HUES64 (cell line): ENCODE measurements at regions not wholly inside any gene's neighbourhood (a gene's known extent, or its start where the extent isn't known, plus 50 kb on each side); places are given as distances from the start of the nearest gene placed in this dataset.
"Not testable (repeated sequence)": the region's sequence is repeated elsewhere in the genome, so short reads cannot be mapped to it uniquely, and the experiment has no call there.

Experiments
- H3K27ac ChIP-seq: 2 replicates; pipeline ENCODE4 v1.7.0; 2013; ENCODE audit warnings: low read depth, low read length, inconsistent platforms
- H3K27me3 ChIP-seq: 2 replicates; pipeline ENCODE4 v1.6.1; 2013; ENCODE audit warnings: mild to moderate bottlenecking, low read length; ENCODE audit not compliant: insufficient read depth
- H3K36me3 ChIP-seq: 2 replicates; pipeline ENCODE4 v1.6.1; 2013; ENCODE audit warnings: mild to moderate bottlenecking, low read length; ENCODE audit not compliant: insufficient read depth
- H3K4me1 ChIP-seq: 2 replicates; pipeline ENCODE4 v1.6.1; 2013; ENCODE audit warnings: mild to moderate bottlenecking, low read length, moderate library complexity; ENCODE audit not compliant: insufficient read depth
- H3K4me3 ChIP-seq: 2 replicates; pipeline ENCODE4 v1.5.1; 2013; ENCODE audit warnings: mild to moderate bottlenecking, low read length, moderate library complexity
- H3K9ac ChIP-seq: 2 replicates; pipeline ENCODE4 v1.6.1; 2013; ENCODE audit warnings: mild to moderate bottlenecking, low read depth, low read length
- H3K9me3 ChIP-seq: 2 replicates; pipeline ENCODE4 v1.6.1; 2013; ENCODE audit warnings: low read depth, low read length; ENCODE audit not compliant: insufficient read depth
- WGBS: fragments of 150-250, 120-280 bp; methylation state at CpG from one replicate; pipeline ENCODE4 v1.1.7; 2013; ENCODE audit warnings: missing lambda C conversion rate; 5-methylcytosine and 5-hydroxymethylcytosine counted together

DNA sequence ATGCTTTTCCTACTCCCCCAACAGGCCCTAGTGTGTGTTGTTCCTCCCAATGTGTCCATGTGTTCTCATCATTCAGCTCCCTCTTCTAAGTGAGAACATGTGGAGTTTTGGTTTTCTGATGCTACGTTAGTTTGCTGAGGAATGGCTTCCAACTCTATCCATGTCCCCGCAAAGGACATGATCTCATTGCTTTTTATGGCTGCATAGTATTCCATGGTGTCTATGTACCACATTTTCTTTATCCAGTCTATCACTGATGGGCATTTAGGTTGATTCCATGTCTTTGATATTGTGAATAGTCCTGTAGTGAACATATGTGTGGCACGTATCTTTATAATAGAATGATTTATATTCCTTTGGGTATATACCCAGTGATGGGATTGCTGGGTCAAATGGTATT is 72.5 kb upstream of the CCNY start:
- not testable (repeated sequence) for H3K9ac ChIP-seq, H3K27ac ChIP-seq, H3K4me3 ChIP-seq, H3K4me1 ChIP-seq, H3K36me3 ChIP-seq, H3K9me3 ChIP-seq, H3K27me3 ChIP-seq
- 100% methylated on average over 3 of the region's 3 CpGs for WGBS

DNA sequence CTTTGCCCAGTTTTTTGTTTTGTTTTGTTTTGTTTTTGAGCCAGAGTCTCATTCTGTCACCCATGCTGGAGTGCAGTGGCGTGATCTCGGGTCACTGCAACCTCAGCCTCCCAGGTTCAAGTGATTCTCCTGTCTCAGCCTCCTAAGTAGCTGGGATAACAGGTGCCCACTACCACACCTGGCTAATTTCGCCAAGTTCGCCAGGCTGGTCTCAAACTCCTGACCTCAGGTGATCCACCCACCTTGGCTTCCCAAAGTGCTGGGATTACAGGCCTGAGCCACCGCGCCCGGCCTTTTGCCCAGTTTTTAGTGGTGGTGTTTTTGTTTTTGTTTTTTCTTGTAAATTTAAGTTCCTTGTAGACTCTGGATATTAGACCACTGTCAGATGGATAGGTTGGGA is 71.7 kb upstream of the CCNY start:
- not testable (repeated sequence) for H3K9ac ChIP-seq, H3K4me1 ChIP-seq, H3K27me3 ChIP-seq, H3K36me3 ChIP-seq, H3K4me3 ChIP-seq, H3K27ac ChIP-seq, H3K9me3 ChIP-seq
- 96% methylated on average over 7 of the region's 7 CpGs for WGBS

DNA sequence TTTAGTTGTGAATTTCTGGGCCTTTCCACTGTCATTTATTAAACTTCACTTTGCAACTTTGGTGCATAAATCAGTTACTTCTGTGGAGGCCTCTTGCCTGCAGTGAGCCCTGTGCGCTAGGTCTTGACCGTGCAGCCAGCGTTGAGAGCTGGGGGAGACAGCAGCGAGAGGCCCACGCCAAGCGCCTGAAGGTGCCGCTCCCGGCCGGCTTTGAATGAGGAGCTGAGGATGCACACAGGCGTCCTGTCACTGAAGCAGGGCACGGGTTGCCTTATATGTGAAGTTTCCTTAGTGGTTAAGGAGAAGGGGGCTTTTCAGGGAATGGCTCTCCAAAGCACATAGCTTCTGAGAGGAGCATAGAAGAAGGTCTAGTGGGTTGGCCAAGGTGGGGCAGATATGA is 70.9 kb upstream of the CCNY start:
- Histone ChIP-seq H3K4me1 (no peaks in the 10 kb centered on the region), H3K27me3 (no peaks in the 10 kb centered on the region), H3K4me3 (no peak overlapping the region), H3K27ac (no peak overlapping the region), H3K9ac (no peak overlapping the region), H3K9me3 (no peaks in the 10 kb centered on the region), H3K36me3 (no peaks in the 10 kb centered on the region)
- WGBS: 93% methylated on average over 11 of the region's 11 CpGs

DNA sequence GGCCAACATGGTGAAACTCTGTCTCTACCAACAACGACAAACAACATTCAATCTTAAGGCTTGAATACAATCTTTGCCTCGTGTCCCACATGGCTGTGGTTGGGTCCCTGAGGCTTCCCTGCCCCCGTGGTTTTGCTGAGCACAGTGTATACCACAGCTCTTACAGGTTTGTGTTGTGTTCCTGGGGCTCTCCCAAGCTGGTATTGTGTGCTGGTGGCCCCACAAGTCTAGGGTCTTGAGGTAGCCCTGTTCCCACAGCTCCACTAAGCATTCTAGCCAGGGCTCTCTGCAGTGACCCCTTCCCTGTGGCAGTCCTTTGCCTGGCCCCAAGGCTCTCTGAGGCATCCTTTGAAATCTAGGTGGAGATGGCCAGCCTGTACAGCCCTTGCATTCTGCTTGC is 68.0 kb upstream of the CCNY start:
- no peak overlapping the region for H3K9ac ChIP-seq
- no peaks in the 10 kb centered on the region for H3K36me3 ChIP-seq
- peaks cover 8% of the 10 kb centered on the region; the same call in 1 of the 2 replicates for H3K4me1 ChIP-seq
- no peak overlapping the region for H3K4me3 ChIP-seq
- no peaks in the 10 kb centered on the region for H3K9me3 ChIP-seq
- no peaks in the 10 kb centered on the region for H3K27me3 ChIP-seq
- no peak overlapping the region for H3K27ac ChIP-seq
- WGBS: 91% methylated on average over 3 of the region's 3 CpGs

DNA sequence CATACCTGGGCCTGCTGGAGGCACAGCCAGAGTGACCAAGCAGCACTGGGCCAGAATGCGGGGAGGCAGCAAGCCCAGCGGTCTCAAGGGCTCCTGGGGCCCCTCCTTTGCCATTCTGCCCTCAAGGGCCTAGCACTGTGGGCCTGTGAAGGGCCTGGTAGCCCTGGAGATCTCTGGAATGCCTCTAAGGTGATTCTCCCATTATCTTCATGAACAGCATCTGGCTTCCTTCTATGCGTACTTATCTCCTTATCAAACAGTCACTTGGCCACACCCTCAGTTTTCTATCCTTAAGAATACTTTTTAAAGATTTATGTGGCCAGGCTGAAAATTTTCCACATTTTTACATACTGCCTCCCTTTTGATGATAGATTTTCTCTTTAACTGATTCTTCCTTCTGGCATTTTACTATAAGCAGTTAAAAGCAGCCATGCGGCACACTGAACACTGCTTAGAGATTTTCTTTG is 67.5 kb upstream of the CCNY start:
- H3K9me3 ChIP-seq: no peaks in the 10 kb centered on the region
- no peaks in the 10 kb centered on the region for H3K27me3 ChIP-seq
- H3K4me1 ChIP-seq: peaks cover 8% of the 10 kb centered on the region; the same call in 1 of the 2 replicates
- H3K36me3 ChIP-seq: no peaks in the 10 kb centered on the region
- H3K9ac ChIP-seq: no peak overlapping the region
- no peak overlapping the region for H3K4me3 ChIP-seq
- no peak overlapping the region for H3K27ac ChIP-seq
- WGBS: 94% methylated on average over 4 of the region's 4 CpGs

DNA sequence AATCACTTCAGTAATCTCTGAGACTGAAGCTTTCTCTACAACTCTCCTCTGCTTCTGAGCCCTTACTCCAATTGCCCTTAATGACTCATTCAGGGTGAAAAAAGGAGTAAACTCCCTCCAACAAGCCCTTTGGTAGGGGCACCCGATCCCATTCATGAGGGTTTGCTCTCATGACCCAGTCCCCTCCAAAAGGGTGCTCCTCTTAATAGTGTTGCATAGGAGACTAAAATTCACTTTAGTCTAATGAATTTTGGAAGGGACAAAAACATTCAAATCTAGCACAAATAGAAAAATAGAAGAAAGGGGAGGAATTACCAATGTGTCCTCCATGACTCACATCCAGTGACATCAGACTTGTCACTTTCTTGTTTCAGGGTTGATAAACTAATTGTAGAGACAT is 66.2 kb upstream of the CCNY start:
- no peak overlapping the region for H3K27ac ChIP-seq
- no peaks in the 10 kb centered on the region for H3K36me3 ChIP-seq
- no peaks in the 10 kb centered on the region for H3K9me3 ChIP-seq
- no peaks in the 10 kb centered on the region for H3K27me3 ChIP-seq
- H3K4me3 ChIP-seq: no peak overlapping the region
- no CpG with 5 or more reads among the region's 1 CpG for WGBS
- H3K4me1 ChIP-seq: peaks cover 8% of the 10 kb centered on the region; the same call in 1 of the 2 replicates
- no peak overlapping the region for H3K9ac ChIP-seq

DNA sequence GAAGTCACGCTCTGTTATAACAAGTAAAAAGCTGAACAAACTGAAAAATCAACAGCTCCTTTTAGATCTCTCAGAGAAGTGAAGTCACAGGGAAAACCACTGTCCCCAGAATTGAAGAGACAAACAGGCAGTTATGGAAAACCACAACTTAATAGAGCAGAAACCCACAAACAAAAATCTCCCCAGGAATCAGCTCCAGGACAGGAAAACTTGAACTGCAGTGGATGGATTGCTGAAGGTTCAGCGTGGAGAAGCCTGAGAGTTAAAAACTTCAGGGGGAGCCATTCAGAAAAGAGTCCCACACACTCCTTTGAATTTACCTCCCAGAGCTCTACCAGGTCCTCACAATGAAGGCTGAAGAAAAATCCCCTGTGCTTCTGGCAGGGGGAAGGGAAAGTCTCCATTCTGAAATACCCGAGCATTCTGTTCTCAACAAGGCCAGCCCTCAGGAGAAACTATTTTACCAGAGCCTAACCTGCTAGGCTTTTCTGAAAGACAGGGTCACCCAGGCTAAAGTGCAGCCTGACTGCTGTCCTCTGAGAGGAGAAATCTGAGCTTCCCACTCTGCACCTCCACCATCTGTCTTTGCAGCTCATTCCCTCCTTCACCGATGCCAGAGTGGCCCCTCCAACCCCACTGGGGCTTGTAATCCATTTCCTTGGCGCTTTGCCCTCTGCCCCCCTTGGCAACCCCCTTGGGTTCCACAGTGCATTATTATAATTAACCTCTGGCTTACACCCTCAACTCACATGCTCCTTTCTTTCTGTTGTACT is 65.0 kb upstream of the CCNY start:
- peak overlapping the region; percentile 2; the same call in 1 of the 2 replicates for H3K9ac ChIP-seq
- H3K4me3 ChIP-seq: no peak overlapping the region
- no peak overlapping the region; the same call in 1 of the 2 replicates for H3K27ac ChIP-seq
- WGBS: 77% methylated on average over 5 of the region's 5 CpGs
- H3K4me1 ChIP-seq: peaks cover 8% of the 10 kb centered on the region; the same call in 1 of the 2 replicates
- H3K36me3 ChIP-seq: no peaks in the 10 kb centered on the region
- H3K9me3 ChIP-seq: no peaks in the 10 kb centered on the region
- H3K27me3 ChIP-seq: no peaks in the 10 kb centered on the region

DNA sequence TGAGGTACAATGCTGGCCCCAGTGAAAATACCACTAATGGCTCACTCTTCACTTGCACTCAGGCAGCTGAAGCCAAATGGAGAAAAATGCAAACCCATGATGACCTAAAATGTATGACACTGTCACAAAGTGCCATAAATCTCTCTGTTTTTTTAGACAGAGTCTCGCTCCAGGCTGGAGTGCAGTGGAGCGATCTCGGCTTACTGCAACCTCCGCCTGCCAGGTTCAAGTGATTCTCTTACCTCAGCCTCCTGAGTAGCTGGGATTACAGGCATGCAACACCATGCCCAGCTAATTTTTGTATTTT is 64.5 kb upstream of the CCNY start:
- not testable (repeated sequence) for H3K4me3 ChIP-seq, H3K9me3 ChIP-seq, H3K36me3 ChIP-seq, H3K27ac ChIP-seq, H3K9ac ChIP-seq, H3K4me1 ChIP-seq, H3K27me3 ChIP-seq
- 97% methylated on average over 4 of the region's 4 CpGs for WGBS

DNA sequence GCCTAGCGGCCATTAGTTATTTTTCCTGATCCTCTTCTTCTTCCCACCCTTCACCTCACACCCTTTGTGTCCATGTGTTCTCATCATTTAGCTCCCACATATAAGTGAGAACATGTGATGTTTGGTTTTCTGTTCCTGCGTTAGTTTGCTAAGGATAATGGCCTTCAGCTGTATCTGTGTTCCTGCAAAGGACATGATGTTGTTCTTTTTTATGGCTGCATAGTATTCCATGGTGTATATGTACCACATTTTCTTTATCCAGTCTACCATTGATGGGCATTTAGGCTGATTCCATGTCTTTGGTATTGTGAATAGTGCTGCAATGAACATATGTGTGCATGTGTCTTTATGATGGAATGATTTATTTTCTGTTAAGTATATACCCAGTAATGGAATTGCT is 63.9 kb upstream of the CCNY start:
- H3K9me3 ChIP-seq, H3K4me1 ChIP-seq, H3K36me3 ChIP-seq, H3K27me3 ChIP-seq, H3K9ac ChIP-seq, H3K4me3 ChIP-seq, H3K27ac ChIP-seq: not testable (repeated sequence)
- WGBS: 100% methylated on average over 2 of the region's 2 CpGs

DNA sequence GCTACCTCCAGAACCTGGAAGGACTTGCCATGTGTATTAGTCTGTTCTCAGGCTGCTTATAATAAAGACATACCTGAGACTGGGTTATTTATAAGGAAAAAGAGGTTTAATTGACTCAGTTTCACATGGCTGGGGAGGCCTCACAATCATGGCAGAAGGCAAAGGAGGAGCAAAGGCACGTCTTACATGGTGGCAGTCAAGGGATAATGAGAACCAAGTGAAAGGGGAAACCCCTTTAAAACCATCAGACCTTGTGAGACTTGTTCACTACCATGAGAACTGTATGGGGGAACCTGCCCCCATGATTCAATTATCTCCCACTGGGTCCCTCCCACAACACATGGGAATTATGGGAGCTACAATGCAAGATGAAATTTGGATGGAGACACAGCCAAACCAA is 62.3 kb upstream of the CCNY start:
- not testable (repeated sequence) for H3K27ac ChIP-seq, H3K9me3 ChIP-seq, H3K4me1 ChIP-seq, H3K36me3 ChIP-seq, H3K9ac ChIP-seq, H3K4me3 ChIP-seq, H3K27me3 ChIP-seq
- 95% methylated on average over 1 of the region's 1 CpG for WGBS

DNA sequence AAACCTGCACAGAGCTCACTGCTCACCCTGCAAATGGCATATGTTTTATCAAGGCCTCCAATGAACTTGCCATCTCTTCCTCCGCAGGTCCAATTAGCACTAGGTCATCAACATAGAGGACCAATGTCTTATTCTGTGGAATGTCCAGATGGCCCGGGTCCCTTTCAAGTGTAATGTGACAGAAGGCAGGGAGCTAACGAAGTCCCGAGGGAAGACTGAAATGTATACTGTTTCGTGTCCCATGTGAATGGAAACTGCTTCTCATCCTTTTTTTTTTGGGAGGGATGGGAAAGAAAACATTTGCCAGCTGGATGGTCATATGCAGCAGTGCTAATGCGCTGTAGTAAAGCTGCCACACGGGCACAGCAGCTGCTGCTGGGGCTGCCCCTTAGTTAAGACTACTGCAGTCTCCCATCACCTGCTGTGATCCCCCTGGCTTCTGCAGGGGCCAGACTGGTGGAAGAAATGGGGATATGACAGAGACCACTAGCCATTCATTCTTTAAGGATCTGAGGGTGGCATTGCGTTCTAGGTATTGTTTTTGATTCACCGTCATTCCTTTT is 61.7 kb upstream of the CCNY start:
- 92% methylated on average over 9 of the region's 9 CpGs for WGBS
- H3K4me1 ChIP-seq: peaks cover 8% of the 10 kb centered on the region; the same call in 1 of the 2 replicates
- H3K27me3 ChIP-seq: no peaks in the 10 kb centered on the region
- no peak overlapping the region for H3K9ac ChIP-seq
- no peaks in the 10 kb centered on the region for H3K9me3 ChIP-seq
- H3K36me3 ChIP-seq: no peaks in the 10 kb centered on the region
- no peak overlapping the region for H3K27ac ChIP-seq
- no peak overlapping the region for H3K4me3 ChIP-seq

DNA sequence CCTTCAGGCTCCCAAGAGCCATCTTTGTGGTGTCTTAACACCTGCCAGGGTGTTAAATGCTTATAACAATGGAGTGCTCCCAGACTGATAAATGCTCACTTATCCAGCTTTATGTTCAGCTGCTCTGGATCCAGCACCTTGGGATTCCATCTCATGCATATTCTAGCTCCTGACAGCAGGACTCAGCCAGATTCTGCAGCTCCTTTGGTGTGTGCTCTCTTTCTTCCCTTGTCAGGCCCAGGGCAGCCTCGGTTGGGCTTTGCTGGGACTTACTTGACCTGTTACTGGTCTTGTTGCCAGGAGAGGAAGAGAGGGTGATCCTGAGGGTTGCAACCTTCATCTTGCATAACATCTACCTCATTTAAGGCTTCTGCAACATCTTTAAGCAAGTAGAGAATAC is 59.4 kb upstream of the CCNY start:
- H3K36me3 ChIP-seq: no peaks in the 10 kb centered on the region
- no peak overlapping the region for H3K4me3 ChIP-seq
- H3K27ac ChIP-seq: no peak overlapping the region
- H3K27me3 ChIP-seq: no peaks in the 10 kb centered on the region
- WGBS: no CpG with 5 or more reads among the region's 1 CpG
- no peaks in the 10 kb centered on the region for H3K4me1 ChIP-seq
- no peaks in the 10 kb centered on the region for H3K9me3 ChIP-seq
- no peak overlapping the region for H3K9ac ChIP-seq
